Ishikawa (cell line): ENCODE measurements at regions not wholly inside any gene's neighbourhood (a gene's known extent, or its start where the extent isn't known, plus 50 kb on each side); places are given as distances from the start of the nearest gene placed in this dataset.

Experiments
- CEBPB ChIP-seq: IDR thresholded peaks from 2 replicates; pipeline ENCODE4 v1.6.1; 2012
- CREB1 ChIP-seq: IDR thresholded peaks from 2 replicates; pipeline ENCODE4 v1.6.1; 2012; ENCODE audit warnings: low read depth
- EGR1 ChIP-seq: IDR thresholded peaks from 2 replicates; pipeline ENCODE4 v1.6.1; 2012
- EP300 ChIP-seq: IDR thresholded peaks from 2 replicates; pipeline ENCODE4 v1.6.1; 2012; ENCODE audit warnings: borderline replicate concordance
- FOXM1 ChIP-seq: IDR thresholded peaks from 2 replicates; pipeline ENCODE4 v1.6.1; 2012; ENCODE audit warnings: low read depth, borderline replicate concordance
- MAX ChIP-seq: IDR thresholded peaks from 2 replicates; pipeline ENCODE4 v1.6.1; 2012
- NFIC ChIP-seq: IDR thresholded peaks from 2 replicates; pipeline ENCODE4 v1.6.1; 2012
- RAD21 ChIP-seq: IDR thresholded peaks from 2 replicates; pipeline ENCODE4 v1.6.1; 2012; ENCODE audit warnings: low read depth
- REST ChIP-seq: IDR thresholded peaks from 2 replicates; pipeline ENCODE4 v1.6.1; 2012; ENCODE audit warnings: low read depth, mild to moderate bottlenecking
- TAF1 ChIP-seq: IDR thresholded peaks from 2 replicates; pipeline ENCODE4 v1.6.1; 2012; ENCODE audit warnings: low read depth, mild to moderate bottlenecking
- TCF12 ChIP-seq: IDR thresholded peaks from 2 replicates; pipeline ENCODE4 v1.6.1; 2012; ENCODE audit warnings: low read depth
- TEAD4 ChIP-seq: IDR thresholded peaks from 2 replicates; pipeline ENCODE4 v1.6.1; 2012
- USF1 ChIP-seq: IDR thresholded peaks from 2 replicates; pipeline ENCODE4 v1.6.1; 2012
- YY1 ChIP-seq: IDR thresholded peaks from 2 replicates; pipeline ENCODE4 v1.6.1; 2012; ENCODE audit warnings: low read depth
- ZBTB7A ChIP-seq: IDR thresholded peaks from 2 replicates; pipeline ENCODE4 v1.6.1; 2012; ENCODE audit warnings: low read depth

GRCh38 chr10:2984682-2985081 lies 82.7 kb upstream of the PFKP start:
- TF ChIP-seq RAD21: no peak
- no peak for TF ChIP-seq TCF12
- TF ChIP-seq TAF1: no peak
- no peak for TF ChIP-seq EGR1
- TF ChIP-seq CREB1: no peak
- TF ChIP-seq YY1: no peak
- TF ChIP-seq EP300: no peak
- no peak for TF ChIP-seq FOXM1
- no peak for TF ChIP-seq MAX
- no peak for TF ChIP-seq USF1
- TF ChIP-seq REST: no peak
- no peak for TF ChIP-seq TEAD4
- no peak for TF ChIP-seq CEBPB
- TF ChIP-seq NFIC: no peak
- no peak for TF ChIP-seq ZBTB7A

GRCh38 chr10:2982146-2982545 lies 85.2 kb upstream of the PFKP start:
- TF ChIP-seq ZBTB7A: no peak

GRCh38 chr10:2981361-2981801 lies 86.0 kb upstream of the PFKP start:
- TF ChIP-seq FOXM1: no peak
- no peak for TF ChIP-seq TCF12
- TF ChIP-seq YY1: no peak
- TF ChIP-seq ZBTB7A: no peak
- no peak for TF ChIP-seq REST
- TF ChIP-seq TAF1: no peak
- no peak for TF ChIP-seq TEAD4
- no peak for TF ChIP-seq NFIC
- TF ChIP-seq RAD21: no peak
- TF ChIP-seq CREB1: no peak
- TF ChIP-seq MAX: no peak
- no peak for TF ChIP-seq USF1
- no peak for TF ChIP-seq EGR1
- no peak for TF ChIP-seq EP300
- no peak for TF ChIP-seq CEBPB

GRCh38 chr10:2980791-2981360 lies 86.5 kb upstream of the PFKP start:
- TF ChIP-seq YY1 (no peak), TEAD4 (no peak), EGR1 (no peak), TCF12 (no peak), FOXM1 (no peak), CEBPB (no peak), USF1 (no peak), REST (no peak), EP300 (no peak), TAF1 (no peak), RAD21 (no peak), ZBTB7A (no peak), NFIC (no peak), MAX (no peak), CREB1 (no peak)
